Caco-2 (cell line): ENCODE measurements at regions not wholly inside any gene's neighbourhood (a gene's known extent, or its start where the extent isn't known, plus 50 kb on each side); places are given as distances from the start of the nearest gene placed in this dataset.
"Not testable (repeated sequence)": the region's sequence is repeated elsewhere in the genome, so short reads cannot be mapped to it uniquely, and the experiment has no call there.

Experiments
- BruUV-seq: library from RNA; stranded (reverse); fragments of 400-500 nt; replicated peaks from 2 replicates; lab custom pipeline; 2021; lab: Mats Ljungman, UMichigan
- CTCF ChIA-PET: fragments of 300-600 bp; sonication (Branson Sonifier 250); formaldehyde crosslinking; loops from one replicate; lab custom pipeline; 2022; ENCODE audit warnings: antibody characterized with exemption; lab: Charles Lee
- POLR2A ChIA-PET: fragments of 300-600 bp; sonication (Branson Sonifier 250); formaldehyde crosslinking; loops from one replicate; lab custom pipeline; 2022; ENCODE audit warnings: antibody characterized with exemption; lab: Charles Lee
- DNase-seq, 2 experiments: peaks; one replicate each; pipeline versions ENCODE4 v3.0.0 to v3.0.0-alpha.2; 2020 to 2022
- H3K27me3 ChIP-seq: replicated peaks from 2 replicates; pipeline ENCODE4 v1.6.0; 2011; ENCODE audit warnings: low read length; ENCODE audit not compliant: control insufficient read depth, insufficient read depth
- H3K36me3 ChIP-seq: 2 replicates; pipeline ENCODE4 v1.5.1; 2011; ENCODE audit warnings: low read length; ENCODE audit not compliant: control insufficient read depth, insufficient read depth
- H3K4me1 ChIP-seq: fragments of 250-450 bp; sonication (Bioruptor Pico); 2 replicates; pipeline ENCODE4 v1.5.1; 2020; ENCODE audit warnings: mild to moderate bottlenecking
- H3K4me3 ChIP-seq: 2 replicates; pipeline ENCODE4 v1.5.1; 2011; ENCODE audit warnings: low read depth, mild to moderate bottlenecking, control low read depth, low read length
- H3K9me3 ChIP-seq: fragments of 250-450 bp; sonication (Bioruptor Pico); 2 replicates; pipeline ENCODE4 v1.5.1; 2020; ENCODE audit warnings: mild to moderate bottlenecking, moderate library complexity
- H3K27ac Mint-ChIP-seq: one replicate; pipeline ENCODE4 v1.8.0; 2022; ENCODE audit warnings: mixed read lengths; ENCODE audit not compliant: unreplicated experiment
- H3K27me3 Mint-ChIP-seq: one replicate; pipeline ENCODE4 v1.8.0; 2022; ENCODE audit warnings: mixed read lengths; ENCODE audit not compliant: insufficient read depth, unreplicated experiment
- H3K36me3 Mint-ChIP-seq: one replicate; pipeline ENCODE4 v1.8.0; 2022; ENCODE audit warnings: mild to moderate bottlenecking, mixed read lengths; ENCODE audit not compliant: insufficient read depth, unreplicated experiment
- H3K4me1 Mint-ChIP-seq: one replicate; pipeline ENCODE4 v1.8.0; 2022; ENCODE audit warnings: low read depth, mixed read lengths; ENCODE audit not compliant: unreplicated experiment
- H3K4me3 Mint-ChIP-seq: one replicate; pipeline ENCODE4 v1.8.0; 2022; ENCODE audit warnings: mild to moderate bottlenecking, moderate library complexity, mixed read lengths; ENCODE audit not compliant: unreplicated experiment
- H3K9me3 Mint-ChIP-seq: one replicate; pipeline ENCODE4 v1.8.0; 2022; ENCODE audit warnings: mixed read lengths; ENCODE audit not compliant: unreplicated experiment
- intact Hi-C: fragments of 100-400 bp; cut with micrococcal nuclease; formaldehyde crosslinking; loops from one replicate; pipeline ENCODE4 v1.10.0; 2022; ENCODE audit not compliant: unreplicated experiment
- TF ChIP-seq, protein P1 (sequence below), 2 experiments: fragments of 200-600 bp in 1 of 2; IDR thresholded peaks; 1 replicate in 1 of 2; 2 replicates in 1 of 2; pipeline versions ENCODE4 v1.5.1 to v1.8.0; 2011 to 2022; ENCODE audit warnings: antibody characterized with exemption in 1 of 2, control low read depth in 1 of 2, inconsistent platforms in 1 of 2, low read depth in 1 of 2, low read length in 1 of 2, mild to moderate bottlenecking in 1 of 2, moderate library complexity in 1 of 2; ENCODE audit not compliant: insufficient read depth in 1 of 2, severe bottlenecking in 1 of 2, unreplicated experiment in 1 of 2

DNA sequence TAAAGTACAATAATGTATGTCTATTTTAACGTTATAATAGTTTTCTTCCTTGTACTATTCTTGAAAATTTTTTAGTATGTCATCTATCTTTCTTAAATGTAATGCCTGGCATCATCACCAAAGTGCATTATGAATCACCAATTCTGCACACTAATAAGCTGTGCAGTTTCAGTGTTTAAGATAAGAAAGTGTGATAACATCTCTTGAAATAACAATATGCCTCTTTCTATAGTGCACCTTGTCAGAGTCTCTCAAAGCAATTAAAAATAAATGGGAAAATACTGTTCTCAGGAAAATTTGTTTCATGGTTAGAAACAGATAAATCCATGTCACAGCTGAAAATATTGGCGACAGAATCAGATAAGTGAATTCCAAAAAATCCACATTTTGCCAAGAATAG is 457.4 kb upstream of the PCDH10 start:
- no TSS peak for BruUV-seq
- intact Hi-C loops = no loop called here

DNA sequence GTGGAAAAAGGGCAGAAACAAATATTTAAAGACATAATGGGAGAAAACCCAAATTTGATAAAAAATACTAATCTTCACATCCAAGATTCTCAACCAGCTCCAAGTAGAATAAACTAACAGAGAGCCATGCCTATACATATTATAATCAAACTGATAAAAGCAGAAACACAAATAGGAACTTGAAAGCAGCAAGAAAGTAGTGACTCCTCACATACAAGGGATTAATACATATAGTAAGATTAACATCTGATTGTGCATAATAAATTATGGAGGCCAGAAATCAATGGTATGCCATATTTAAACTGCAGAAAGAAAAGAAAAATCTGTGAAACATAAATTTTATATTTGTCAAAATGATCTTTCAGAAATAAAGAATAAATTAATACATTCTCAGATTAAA is 454.3 kb upstream of the PCDH10 start:
- CTCF ChIA-PET = no interaction called here
- TF ChIP-seq, protein P1, sequence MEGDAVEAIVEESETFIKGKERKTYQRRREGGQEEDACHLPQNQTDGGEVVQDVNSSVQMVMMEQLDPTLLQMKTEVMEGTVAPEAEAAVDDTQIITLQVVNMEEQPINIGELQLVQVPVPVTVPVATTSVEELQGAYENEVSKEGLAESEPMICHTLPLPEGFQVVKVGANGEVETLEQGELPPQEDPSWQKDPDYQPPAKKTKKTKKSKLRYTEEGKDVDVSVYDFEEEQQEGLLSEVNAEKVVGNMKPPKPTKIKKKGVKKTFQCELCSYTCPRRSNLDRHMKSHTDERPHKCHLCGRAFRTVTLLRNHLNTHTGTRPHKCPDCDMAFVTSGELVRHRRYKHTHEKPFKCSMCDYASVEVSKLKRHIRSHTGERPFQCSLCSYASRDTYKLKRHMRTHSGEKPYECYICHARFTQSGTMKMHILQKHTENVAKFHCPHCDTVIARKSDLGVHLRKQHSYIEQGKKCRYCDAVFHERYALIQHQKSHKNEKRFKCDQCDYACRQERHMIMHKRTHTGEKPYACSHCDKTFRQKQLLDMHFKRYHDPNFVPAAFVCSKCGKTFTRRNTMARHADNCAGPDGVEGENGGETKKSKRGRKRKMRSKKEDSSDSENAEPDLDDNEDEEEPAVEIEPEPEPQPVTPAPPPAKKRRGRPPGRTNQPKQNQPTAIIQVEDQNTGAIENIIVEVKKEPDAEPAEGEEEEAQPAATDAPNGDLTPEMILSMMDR (IDR thresholded peaks at IDR 0.05; ENCODE audit: insufficient read depth in 1 of 2, low read depth in 1 of 2, low read length in 1 of 2, severe bottlenecking in 1 of 2, unreplicated experiment in 1 of 2) = no peak
- H3K27ac Mint-ChIP-seq = no peak overlapping the region
- no peaks in the 10 kb centered on the region for H3K27me3 Mint-ChIP-seq
- no peaks in the 10 kb centered on the region for H3K36me3 ChIP-seq
- H3K4me3 Mint-ChIP-seq = no peak overlapping the region
- DNase-seq = no peak
- H3K27me3 ChIP-seq = no peaks in the 10 kb centered on the region
- H3K4me1 ChIP-seq = no peaks in the 10 kb centered on the region
- POLR2A ChIA-PET = no interaction called here
- H3K4me1 Mint-ChIP-seq = no peaks in the 10 kb centered on the region
- no TSS peak for BruUV-seq
- H3K36me3 Mint-ChIP-seq = no peaks in the 10 kb centered on the region
- H3K9me3 ChIP-seq = no peaks in the 10 kb centered on the region
- peaks cover 6% of the 10 kb centered on the region for H3K9me3 Mint-ChIP-seq
- intact Hi-C loops = no loop called here
- H3K4me3 ChIP-seq = no peak overlapping the region

More for the DNA sequence above, 457.4 kb upstream of the PCDH10 start:
- no peaks in the 10 kb centered on the region for H3K4me1 ChIP-seq
- no peak overlapping the region for H3K4me3 Mint-ChIP-seq
- TF ChIP-seq, protein P1 (IDR thresholded peaks at IDR 0.05; ENCODE audit: insufficient read depth in 1 of 2, low read depth in 1 of 2, low read length in 1 of 2, severe bottlenecking in 1 of 2, unreplicated experiment in 1 of 2) = no peak
- H3K36me3 ChIP-seq = no peaks in the 10 kb centered on the region
- CTCF ChIA-PET = no interaction called here
- no peaks in the 10 kb centered on the region for H3K9me3 ChIP-seq
- H3K36me3 Mint-ChIP-seq = no peaks in the 10 kb centered on the region
- no peak for DNase-seq
- H3K27me3 Mint-ChIP-seq = no peaks in the 10 kb centered on the region
- H3K4me1 Mint-ChIP-seq = no peaks in the 10 kb centered on the region
- POLR2A ChIA-PET = no interaction called here
- H3K27ac Mint-ChIP-seq = no peak overlapping the region
- H3K27me3 ChIP-seq = no peaks in the 10 kb centered on the region
- H3K4me3 ChIP-seq = no peak overlapping the region
- peaks cover 6% of the 10 kb centered on the region for H3K9me3 Mint-ChIP-seq

DNA sequence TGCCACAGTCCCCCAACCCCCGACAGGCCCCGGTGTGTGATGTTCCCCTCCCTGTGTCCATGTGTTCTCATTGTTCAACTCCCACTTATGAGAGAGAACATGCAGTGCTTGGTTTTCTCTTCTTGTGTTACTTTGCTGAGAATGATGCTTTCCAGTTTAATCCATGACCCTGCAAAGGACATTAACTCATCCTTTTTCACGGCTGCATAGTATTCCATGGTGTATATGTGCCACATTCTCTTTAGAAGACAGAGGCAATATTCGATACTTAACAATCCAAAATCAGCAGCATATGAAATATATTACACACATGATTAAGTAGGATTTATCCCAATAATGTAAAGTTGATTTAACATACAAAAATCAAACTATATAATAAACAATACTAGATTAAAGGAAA is 451.6 kb upstream of the PCDH10 start:
- H3K27ac Mint-ChIP-seq, intact Hi-C loops, H3K27me3 Mint-ChIP-seq, H3K27me3 ChIP-seq, H3K9me3 ChIP-seq, POLR2A ChIA-PET, H3K36me3 ChIP-seq, BruUV-seq, H3K9me3 Mint-ChIP-seq, H3K4me3 ChIP-seq, H3K4me3 Mint-ChIP-seq, H3K4me1 Mint-ChIP-seq, DNase-seq, CTCF ChIA-PET, H3K36me3 Mint-ChIP-seq, H3K4me1 ChIP-seq: not testable (repeated sequence)

DNA sequence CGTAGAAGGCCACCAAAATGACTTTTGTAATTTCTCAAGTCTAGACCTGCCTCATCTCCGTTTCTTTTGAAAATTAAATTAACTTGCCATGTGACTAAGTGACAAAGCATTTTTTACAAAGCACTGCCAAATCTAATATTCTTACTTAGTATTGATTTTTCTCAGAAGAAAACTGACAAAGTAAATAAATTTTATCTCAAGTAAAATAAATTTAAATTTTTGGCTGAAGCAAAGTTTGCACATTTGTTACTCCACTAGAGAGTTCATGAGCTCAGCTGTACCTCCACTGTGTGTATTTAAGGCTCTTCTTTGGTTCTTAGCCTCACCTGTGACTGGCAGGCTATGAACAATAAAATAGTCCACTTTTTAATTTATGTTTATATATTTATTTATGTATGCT is 441.1 kb upstream of the PCDH10 start:
- Histone ChIP-seq H3K4me3 (no peak overlapping the region), H3K27me3 (no peaks in the 10 kb centered on the region), H3K4me1 (no peaks in the 10 kb centered on the region), H3K9me3 (no peaks in the 10 kb centered on the region), H3K36me3 (no peaks in the 10 kb centered on the region)
- H3K36me3 Mint-ChIP-seq = no peaks in the 10 kb centered on the region
- no peak overlapping the region for H3K27ac Mint-ChIP-seq
- BruUV-seq = no TSS peak
- H3K27me3 Mint-ChIP-seq = no peaks in the 10 kb centered on the region
- POLR2A ChIA-PET = no interaction called here
- CTCF ChIA-PET = no interaction called here
- no peaks in the 10 kb centered on the region for H3K9me3 Mint-ChIP-seq
- intact Hi-C loops = no loop called here
- DNase-seq = no peak
- no peak overlapping the region for H3K4me3 Mint-ChIP-seq
- H3K4me1 Mint-ChIP-seq = no peaks in the 10 kb centered on the region
- TF ChIP-seq, protein P1 (IDR thresholded peaks at IDR 0.05; ENCODE audit: insufficient read depth in 1 of 2, low read depth in 1 of 2, low read length in 1 of 2, severe bottlenecking in 1 of 2, unreplicated experiment in 1 of 2) = no peak
